NT2/D1 (cell line): ENCODE measurements at regions not wholly inside any gene's neighbourhood (a gene's known extent, or its start where the extent isn't known, plus 50 kb on each side); places are given as distances from the start of the nearest gene placed in this dataset.
A peak's percentile ranks its signal among the peaks of the same experiment; 100 is the strongest.

Experiments used
- DNase-seq: peaks from one replicate; pipeline ENCODE4 v3.0.0-alpha.2; 2011; ENCODE audit warnings: low read depth, low spot score
- H3K27me3 ChIP-seq: 2 replicates; pipeline ENCODE4 v1.6.0; 2011; ENCODE audit warnings: mild to moderate bottlenecking; ENCODE audit not compliant: insufficient read length, insufficient read depth
- H3K36me3 ChIP-seq: 2 replicates; pipeline ENCODE4 v1.6.1; 2011; ENCODE audit warnings: mild to moderate bottlenecking, low read length, mixed read lengths; ENCODE audit not compliant: insufficient read depth, insufficient read length
- H3K4me1 ChIP-seq: 2 replicates; pipeline ENCODE4 v1.5.1; 2011; ENCODE audit not compliant: insufficient read depth, insufficient read length
- H3K4me3 ChIP-seq: 2 replicates; pipeline ENCODE4 v1.5.1; 2011; ENCODE audit warnings: low read depth; ENCODE audit not compliant: insufficient read length
- H3K9ac ChIP-seq: 2 replicates; pipeline ENCODE4 v1.6.0; 2011; ENCODE audit warnings: low read depth; ENCODE audit not compliant: insufficient read length
- H3K9me3 ChIP-seq: 2 replicates; pipeline ENCODE4 v1.5.1; 2011; ENCODE audit warnings: mild to moderate bottlenecking, low read length; ENCODE audit not compliant: insufficient read depth
- SUZ12 ChIP-seq: IDR thresholded peaks from 2 replicates; pipeline ENCODE4 v1.6.1; 2011; ENCODE audit not compliant: insufficient read length, insufficient read depth; ENCODE audit errors: extremely low read depth
- YY1 ChIP-seq: IDR thresholded peaks from 2 replicates; pipeline ENCODE4 v1.6.1; 2011; ENCODE audit not compliant: insufficient read length, insufficient read depth
- ZNF274 ChIP-seq: IDR thresholded peaks from 2 replicates; pipeline ENCODE4 v1.6.1; 2011; ENCODE audit warnings: mild to moderate bottlenecking, low read depth, low read length

GRCh38 chr3:24956613-24957012 lies 462.0 kb upstream of the THRB start:
- H3K9me3 ChIP-seq: peaks cover 11% of the 10 kb centered on the region; the same call in 1 of the 2 replicates
- DNase-seq: no peak
- no peaks in the 10 kb centered on the region for H3K4me1 ChIP-seq
- no peak overlapping the region for H3K9ac ChIP-seq
- H3K27me3 ChIP-seq: peaks cover 21% of the 10 kb centered on the region
- TF ChIP-seq YY1: no peak
- TF ChIP-seq SUZ12: no peak
- no peak for TF ChIP-seq ZNF274
- H3K36me3 ChIP-seq: no peaks in the 10 kb centered on the region
- H3K4me3 ChIP-seq: no peak overlapping the region

GRCh38 chr3:24958271-24958670 lies 463.6 kb upstream of the THRB start:
- H3K36me3 ChIP-seq: no peaks in the 10 kb centered on the region
- no peak for TF ChIP-seq SUZ12
- no peak for TF ChIP-seq ZNF274
- no peak for TF ChIP-seq YY1

GRCh38 chr3:24958910-24959447 lies 464.3 kb upstream of the THRB start:
- no peak for DNase-seq
- H3K4me1 ChIP-seq: no peaks in the 10 kb centered on the region
- peaks cover 11% of the 10 kb centered on the region; the same call in 1 of the 2 replicates for H3K9me3 ChIP-seq
- no peak overlapping the region for H3K4me3 ChIP-seq
- H3K36me3 ChIP-seq: no peaks in the 10 kb centered on the region
- peaks cover 11% of the 10 kb centered on the region for H3K27me3 ChIP-seq
- TF ChIP-seq YY1 (no peak), ZNF274 (no peak)
- H3K9ac ChIP-seq: no peak overlapping the region

More at GRCh38 chr3:24958271-24958670, 463.6 kb upstream of the THRB start:
- Histone ChIP-seq H3K9ac (no peak overlapping the region), H3K27me3 (peaks cover 17% of the 10 kb centered on the region), H3K4me1 (no peaks in the 10 kb centered on the region), H3K9me3 (peaks cover 11% of the 10 kb centered on the region; the same call in 1 of the 2 replicates), H3K4me3 (no peak overlapping the region)
- no peak for DNase-seq

GRCh38 chr3:24963762-24964625 lies 464.1 kb upstream of the RARB start:
- Histone ChIP-seq H3K9ac (no peak overlapping the region), H3K9me3 (peaks cover 8% of the 10 kb centered on the region; the same call in 1 of the 2 replicates), H3K36me3 (no peaks in the 10 kb centered on the region), H3K4me3 (no peak overlapping the region), H3K27me3 (no peaks in the 10 kb centered on the region), H3K4me1 (no peaks in the 10 kb centered on the region)
- TF ChIP-seq YY1: no peak
- TF ChIP-seq ZNF274: no peak
- no peak for TF ChIP-seq SUZ12
- peak; percentile 36 for DNase-seq

- Histone ChIP-seq H3K9ac (no peak overlapping the region), H3K4me3 (no peak overlapping the region), H3K27me3 (no peaks in the 10 kb centered on the region), H3K4me1 (no peaks in the 10 kb centered on the region), H3K36me3 (no peaks in the 10 kb centered on the region), H3K9me3 (no peaks in the 10 kb centered on the region)
- TF ChIP-seq ZNF274 (no peak), YY1 (no peak), SUZ12 (no peak)
- no peak for DNase-seq
Measured at GRCh38 chr3:24965706-24966385, 462.2 kb upstream of the RARB start.

- H3K4me3 ChIP-seq: no peak overlapping the region
- no peaks in the 10 kb centered on the region for H3K4me1 ChIP-seq
- no peaks in the 10 kb centered on the region for H3K27me3 ChIP-seq
- no peaks in the 10 kb centered on the region for H3K9me3 ChIP-seq
- H3K36me3 ChIP-seq: no peaks in the 10 kb centered on the region
- no peak overlapping the region for H3K9ac ChIP-seq
- DNase-seq: no peak
- no peak for TF ChIP-seq YY1
Measured at GRCh38 chr3:24968036-24968435, 460.0 kb upstream of the RARB start.

GRCh38 chr3:24972491-24972890 lies 455.6 kb upstream of the RARB start:
- Histone ChIP-seq H3K9me3 (no peaks in the 10 kb centered on the region), H3K9ac (no peak overlapping the region), H3K4me3 (no peak overlapping the region), H3K36me3 (no peaks in the 10 kb centered on the region), H3K4me1 (no peaks in the 10 kb centered on the region), H3K27me3 (no peaks in the 10 kb centered on the region)
- TF ChIP-seq YY1: no peak
- no peak for TF ChIP-seq SUZ12
- TF ChIP-seq ZNF274: no peak
- DNase-seq: no peak
